ENCODE measurements at regions not wholly inside any gene's neighbourhood (a gene's known extent, or its start where the extent isn't known, plus 50 kb on each side); places are given as distances from the start of the nearest gene placed in this dataset.

- Histone ChIP-seq H3K9me3 (ENCODE audit: control insufficient read depth, low read depth, low read length) (no peaks in the 10 kb centered on the region), H3K4me1 (ENCODE audit: control insufficient read depth, low read depth, low read length) (no peaks in the 10 kb centered on the region), H3K9ac (ENCODE audit: low read length) (no peak overlapping the region), H3K27ac (ENCODE audit: low read length) (no peak overlapping the region), H3K27me3 (ENCODE audit: control insufficient read depth, insufficient read depth, low read length) (no peaks in the 10 kb centered on the region), H3K4me3 (ENCODE audit: low read length) (no peak overlapping the region), H3K36me3 (ENCODE audit: control insufficient read depth, low read depth, low read length) (no peaks in the 10 kb centered on the region)
Measured at GRCh38 chr5:165999693-166000320, 2291.6 kb upstream of the WWC1 start.

GRCh38 chr5:166004006-166004405, 2287.4 kb upstream of the WWC1 start:
- H3K9me3 ChIP-seq (ENCODE audit: control insufficient read depth, low read depth, low read length): no peaks in the 10 kb centered on the region
- no peaks in the 10 kb centered on the region for H3K4me1 ChIP-seq (ENCODE audit: control insufficient read depth, low read depth, low read length)
- no peaks in the 10 kb centered on the region for H3K27me3 ChIP-seq (ENCODE audit: control insufficient read depth, insufficient read depth, low read length)
- H3K36me3 ChIP-seq (ENCODE audit: control insufficient read depth, low read depth, low read length): no peaks in the 10 kb centered on the region
- no peak overlapping the region for H3K4me3 ChIP-seq (ENCODE audit: low read length)
- no peak overlapping the region for H3K27ac ChIP-seq (ENCODE audit: low read length)
- no peak overlapping the region for H3K9ac ChIP-seq (ENCODE audit: low read length)

GRCh38 chr5:166013415-166013814, 2278.0 kb upstream of the WWC1 start:
- no peak overlapping the region for H3K9ac ChIP-seq (ENCODE audit: low read length)
- no peak overlapping the region for H3K4me3 ChIP-seq (ENCODE audit: low read length)
- H3K9me3 ChIP-seq (ENCODE audit: control insufficient read depth, low read depth, low read length): no peaks in the 10 kb centered on the region
- no peaks in the 10 kb centered on the region for H3K4me1 ChIP-seq (ENCODE audit: control insufficient read depth, low read depth, low read length)
- no peaks in the 10 kb centered on the region for H3K36me3 ChIP-seq (ENCODE audit: control insufficient read depth, low read depth, low read length)
- H3K27me3 ChIP-seq (ENCODE audit: control insufficient read depth, insufficient read depth, low read length): no peaks in the 10 kb centered on the region
- no peak overlapping the region for H3K27ac ChIP-seq (ENCODE audit: low read length)

- Histone ChIP-seq H3K36me3 (ENCODE audit: control insufficient read depth, low read depth, low read length) (no peaks in the 10 kb centered on the region), H3K27ac (ENCODE audit: low read length) (no peak overlapping the region), H3K9ac (ENCODE audit: low read length) (no peak overlapping the region), H3K9me3 (ENCODE audit: control insufficient read depth, low read depth, low read length) (no peaks in the 10 kb centered on the region), H3K4me1 (ENCODE audit: control insufficient read depth, low read depth, low read length) (no peaks in the 10 kb centered on the region), H3K4me3 (ENCODE audit: low read length) (no peak overlapping the region), H3K27me3 (ENCODE audit: control insufficient read depth, insufficient read depth, low read length) (no peaks in the 10 kb centered on the region)
Measured at GRCh38 chr5:166014256-166014655, 2277.2 kb upstream of the WWC1 start.

- Histone ChIP-seq H3K4me1 (ENCODE audit: control insufficient read depth, low read depth, low read length) (peaks cover 4% of the 10 kb centered on the region), H3K9me3 (ENCODE audit: control insufficient read depth, low read depth, low read length) (no peaks in the 10 kb centered on the region), H3K9ac (ENCODE audit: low read length) (no peak overlapping the region), H3K4me3 (ENCODE audit: low read length) (no peak overlapping the region), H3K27me3 (ENCODE audit: control insufficient read depth, insufficient read depth, low read length) (no peaks in the 10 kb centered on the region), H3K36me3 (ENCODE audit: control insufficient read depth, low read depth, low read length) (no peaks in the 10 kb centered on the region), H3K27ac (ENCODE audit: low read length) (no peak overlapping the region)
Measured at GRCh38 chr5:166018716-166019115, 2272.7 kb upstream of the WWC1 start.

- Histone ChIP-seq H3K4me3 (ENCODE audit: low read length) (no peak overlapping the region), H3K36me3 (ENCODE audit: control insufficient read depth, low read depth, low read length) (no peaks in the 10 kb centered on the region), H3K4me1 (ENCODE audit: control insufficient read depth, low read depth, low read length) (peaks cover 4% of the 10 kb centered on the region), H3K9ac (ENCODE audit: low read length) (no peak overlapping the region), H3K27ac (ENCODE audit: low read length) (no peak overlapping the region), H3K9me3 (ENCODE audit: control insufficient read depth, low read depth, low read length) (no peaks in the 10 kb centered on the region), H3K27me3 (ENCODE audit: control insufficient read depth, insufficient read depth, low read length) (no peaks in the 10 kb centered on the region)
Measured at GRCh38 chr5:166022065-166022464, 2269.4 kb upstream of the WWC1 start.

- Histone ChIP-seq H3K27ac (ENCODE audit: low read length) (no peak overlapping the region), H3K9ac (ENCODE audit: low read length) (no peak overlapping the region), H3K36me3 (ENCODE audit: control insufficient read depth, low read depth, low read length) (peaks cover 4% of the 10 kb centered on the region), H3K9me3 (ENCODE audit: control insufficient read depth, low read depth, low read length) (no peaks in the 10 kb centered on the region), H3K4me3 (ENCODE audit: low read length) (no peak overlapping the region), H3K27me3 (ENCODE audit: control insufficient read depth, insufficient read depth, low read length) (no peaks in the 10 kb centered on the region), H3K4me1 (ENCODE audit: control insufficient read depth, low read depth, low read length) (peaks cover 4% of the 10 kb centered on the region)
Measured at GRCh38 chr5:166024970-166025369, 2266.5 kb upstream of the WWC1 start.

- Histone ChIP-seq H3K9ac (ENCODE audit: low read length) (no peak overlapping the region), H3K4me3 (ENCODE audit: low read length) (no peak overlapping the region), H3K36me3 (ENCODE audit: control insufficient read depth, low read depth, low read length) (peaks cover 4% of the 10 kb centered on the region), H3K4me1 (ENCODE audit: control insufficient read depth, low read depth, low read length) (no peaks in the 10 kb centered on the region), H3K27ac (ENCODE audit: low read length) (no peak overlapping the region), H3K9me3 (ENCODE audit: control insufficient read depth, low read depth, low read length) (no peaks in the 10 kb centered on the region), H3K27me3 (ENCODE audit: control insufficient read depth, insufficient read depth, low read length) (no peaks in the 10 kb centered on the region)
Measured at GRCh38 chr5:166027582-166027981, 2263.9 kb upstream of the WWC1 start.

- Histone ChIP-seq H3K27ac (ENCODE audit: low read length) (no peak overlapping the region), H3K36me3 (ENCODE audit: control insufficient read depth, low read depth, low read length) (peaks cover 4% of the 10 kb centered on the region), H3K4me3 (ENCODE audit: low read length) (no peak overlapping the region), H3K9me3 (ENCODE audit: control insufficient read depth, low read depth, low read length) (no peaks in the 10 kb centered on the region), H3K27me3 (ENCODE audit: control insufficient read depth, insufficient read depth, low read length) (no peaks in the 10 kb centered on the region), H3K9ac (ENCODE audit: low read length) (no peak overlapping the region), H3K4me1 (ENCODE audit: control insufficient read depth, low read depth, low read length) (no peaks in the 10 kb centered on the region)
Measured at GRCh38 chr5:166031926-166032325, 2259.5 kb upstream of the WWC1 start.

GRCh38 chr5:166032601-166033000, 2258.8 kb upstream of the WWC1 start:
- Histone ChIP-seq H3K27me3 (ENCODE audit: control insufficient read depth, insufficient read depth, low read length) (no peaks in the 10 kb centered on the region), H3K9me3 (ENCODE audit: control insufficient read depth, low read depth, low read length) (no peaks in the 10 kb centered on the region)

GRCh38 chr5:166045961-166046360, 2245.5 kb upstream of the WWC1 start:
- Histone ChIP-seq H3K27me3 (ENCODE audit: control insufficient read depth, insufficient read depth, low read length) (no peaks in the 10 kb centered on the region), H3K9ac (ENCODE audit: low read length) (no peak overlapping the region), H3K4me3 (ENCODE audit: low read length) (no peak overlapping the region), H3K36me3 (ENCODE audit: control insufficient read depth, low read depth, low read length) (no peaks in the 10 kb centered on the region), H3K9me3 (ENCODE audit: control insufficient read depth, low read depth, low read length) (no peaks in the 10 kb centered on the region), H3K4me1 (ENCODE audit: control insufficient read depth, low read depth, low read length) (no peaks in the 10 kb centered on the region), H3K27ac (ENCODE audit: low read length) (no peak overlapping the region)

More at GRCh38 chr5:166032601-166033000, 2258.8 kb upstream of the WWC1 start:
- H3K27ac ChIP-seq (ENCODE audit: low read length): no peak overlapping the region
- no peak overlapping the region for H3K4me3 ChIP-seq (ENCODE audit: low read length)
- H3K9ac ChIP-seq (ENCODE audit: low read length): no peak overlapping the region
- peaks cover 4% of the 10 kb centered on the region for H3K36me3 ChIP-seq (ENCODE audit: control insufficient read depth, low read depth, low read length)
- no peaks in the 10 kb centered on the region for H3K4me1 ChIP-seq (ENCODE audit: control insufficient read depth, low read depth, low read length)

- Histone ChIP-seq H3K27ac (ENCODE audit: low read length) (no peak overlapping the region), H3K27me3 (ENCODE audit: control insufficient read depth, insufficient read depth, low read length) (no peaks in the 10 kb centered on the region), H3K36me3 (ENCODE audit: control insufficient read depth, low read depth, low read length) (no peaks in the 10 kb centered on the region), H3K9ac (ENCODE audit: low read length) (no peak overlapping the region), H3K4me1 (ENCODE audit: control insufficient read depth, low read depth, low read length) (no peaks in the 10 kb centered on the region), H3K4me3 (ENCODE audit: low read length) (no peak overlapping the region), H3K9me3 (ENCODE audit: control insufficient read depth, low read depth, low read length) (no peaks in the 10 kb centered on the region)
Measured at GRCh38 chr5:166046956-166047355, 2244.5 kb upstream of the WWC1 start.
